Stimulated activated CD8-positive, alpha-beta memory T cell treated with anti-CD3 and anti-CD28 coated beads, Interleukin-7, amount 100 ng/mL, for 48 hours (primary cell): ENCODE measurements at regions not wholly inside any gene's neighbourhood (a gene's known extent, or its start where the extent isn't known, plus 50 kb on each side); places are given as distances from the start of the nearest gene placed in this dataset.

Experiments
- DNase-seq, 2 donors: peaks; one replicate each; pipeline ENCODE4 v3.0.0-alpha.2; 2020; ENCODE audit warnings: low read depth in 1 of 2; ENCODE audit errors: extremely low read depth in 1 of 2

GRCh38 chr17:15112846-15113617, 152.1 kb downstream of the PMP22 start:
- no peak for DNase-seq

- no peak for DNase-seq
Measured at GRCh38 chr17:15109608-15110007, 155.5 kb downstream of the PMP22 start.

- DNase-seq = no peak
Measured at GRCh38 chr17:15108992-15109391, 156.1 kb downstream of the PMP22 start.

GRCh38 chr17:15106540-15106939, 158.6 kb downstream of the PMP22 start:
- DNase-seq = no peak

- DNase-seq = no peak
Measured at GRCh38 chr17:15103785-15104184, 161.3 kb downstream of the PMP22 start.

- DNase-seq = no peak
Measured at GRCh38 chr17:15101175-15101574, 164.0 kb downstream of the PMP22 start.

- no peak for DNase-seq
Measured at GRCh38 chr17:15096511-15096910, 168.6 kb downstream of the PMP22 start.

GRCh38 chr17:15095935-15096334, 169.2 kb downstream of the PMP22 start:
- DNase-seq = no peak

- DNase-seq = no peak
Measured at GRCh38 chr17:15092762-15093161, 172.4 kb downstream of the PMP22 start.

GRCh38 chr17:15092261-15092660, 172.9 kb downstream of the PMP22 start:
- DNase-seq = no peak

GRCh38 chr17:15091825-15092224, 173.3 kb downstream of the PMP22 start:
- DNase-seq = no peak

GRCh38 chr17:15090533-15090932, 174.6 kb downstream of the PMP22 start:
- DNase-seq = no peak

- DNase-seq = no peak
Measured at GRCh38 chr17:15087946-15088345, 177.2 kb downstream of the PMP22 start.

GRCh38 chr17:15086776-15087295, 178.3 kb downstream of the PMP22 start:
- no peak for DNase-seq

- no peak for DNase-seq
Measured at GRCh38 chr17:15085890-15086677, 179.0 kb downstream of the PMP22 start.

- no peak for DNase-seq
Measured at GRCh38 chr17:15083225-15083624, 181.9 kb downstream of the PMP22 start.

GRCh38 chr17:15081008-15081407, 184.1 kb downstream of the PMP22 start:
- DNase-seq = no peak

GRCh38 chr17:15078570-15078969, 186.6 kb downstream of the PMP22 start:
- no peak for DNase-seq

- no peak for DNase-seq
Measured at GRCh38 chr17:15076991-15077663, 188.0 kb downstream of the PMP22 start.

GRCh38 chr17:15051933-15052332, 213.2 kb downstream of the PMP22 start:
- no peak for DNase-seq

GRCh38 chr17:15049795-15050160, 215.3 kb downstream of the PMP22 start:
- no peak for DNase-seq
